Breast epithelium (tissue), 4 donors: ENCODE measurements at regions not wholly inside any gene's neighbourhood (a gene's known extent, or its start where the extent isn't known, plus 50 kb on each side); places are given as distances from the start of the nearest gene placed in this dataset.
"Not testable (repeated sequence)": the region's sequence is repeated elsewhere in the genome, so short reads cannot be mapped to it uniquely, and the experiment has no call there.

Experiments used
- DNase-seq, 2 donors: peaks; one replicate each; pipeline ENCODE4 v3.0.0-alpha.2; 2019; ENCODE audit warnings: low spot score in 2 of 2
- H3K27ac ChIP-seq, 2 donors: fragments of 200-600 bp; sonication (generic) in 1 of 2; one replicate each; pipeline ENCODE4 v1.5.1; 2016 to 2019; ENCODE audit warnings: mild to moderate bottlenecking in 1 of 2
- H3K27me3 ChIP-seq, 2 donors: fragments of 200-600 bp; sonication (generic) in 1 of 2; one replicate each; pipeline versions ENCODE4 v1.5.1 to v1.6.0; 2017 to 2019; ENCODE audit warnings: control low read depth in 1 of 2, mild to moderate bottlenecking in 1 of 2
- H3K36me3 ChIP-seq: fragments of 200-600 bp; one replicate; pipeline ENCODE4 v1.5.1; 2019
- H3K4me1 ChIP-seq, 2 donors: fragments of 200-600 bp; sonication (generic); one replicate each; pipeline ENCODE4 v1.5.1; 2016 to 2019; ENCODE audit warnings: control low read depth in 1 of 2
- H3K4me3 ChIP-seq, 3 donors: fragments of 200-600 bp; sonication (generic); 1 replicate in 2 of 3; 2 replicates in 1 of 3; pipeline ENCODE4 v1.5.1; 2016 to 2019; ENCODE audit warnings: mild to moderate bottlenecking in 3 of 3, moderate library complexity in 2 of 3
- H3K9me3 ChIP-seq, 2 donors: fragments of 200-600 bp; sonication (generic) in 1 of 2; one replicate each; pipeline ENCODE4 v1.5.1; 2016 to 2019; ENCODE audit warnings: control low read depth in 1 of 2
- POLR2A ChIP-seq: fragments of 450-650 bp; IDR thresholded peaks from one replicate; pipeline ENCODE4 v1.6.1; 2016; ENCODE audit warnings: antibody characterized with exemption, mild to moderate bottlenecking, moderate library complexity
- POLR2AphosphoS5 ChIP-seq, 3 donors: sonication (generic); formaldehyde crosslinking; IDR thresholded peaks; one replicate each; pipeline ENCODE4 v1.6.1; 2017; ENCODE audit warnings: antibody characterized with exemption in 3 of 3
- intact Hi-C: fragments of 100-400 bp; cut with DNase I; formaldehyde crosslinking; loops from one replicate; pipeline ENCODE4 v1.15.1; 2023; ENCODE audit warnings: low total_unique reads
- TF ChIP-seq, protein P1 (sequence below), 3 donors: fragments of 450-650 bp; IDR thresholded peaks; one replicate each; pipeline ENCODE4 v1.5.1; 2016 to 2017; ENCODE audit warnings: antibody characterized with exemption in 3 of 3, mild to moderate bottlenecking in 3 of 3, moderate library complexity in 3 of 3

DNA sequence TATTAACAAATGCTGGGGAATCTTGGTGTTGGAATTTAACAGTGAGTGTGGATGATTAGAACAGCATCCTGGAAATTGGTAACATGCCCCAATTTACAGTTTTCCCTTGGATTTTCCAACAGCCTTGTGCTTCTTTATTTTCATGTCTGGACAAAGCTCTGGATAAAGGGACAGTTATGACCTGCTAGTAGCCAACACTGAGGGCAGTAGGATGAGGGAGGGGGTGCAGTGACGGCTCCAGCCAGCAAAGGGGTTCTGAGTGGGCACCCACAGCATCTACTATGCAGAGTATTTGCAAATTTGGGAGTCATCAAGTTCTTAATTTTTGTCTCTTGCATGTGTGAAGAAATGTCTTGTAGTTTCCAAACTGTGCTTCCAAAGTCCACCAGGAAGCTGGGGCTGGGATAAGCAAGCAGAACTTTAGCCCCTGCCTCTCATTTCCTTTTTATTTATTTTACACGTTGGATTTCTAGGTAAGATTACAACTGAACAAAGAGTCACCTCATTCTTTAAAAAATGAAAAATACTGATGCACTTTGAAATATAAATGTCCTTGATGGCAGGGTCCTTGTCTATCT is 63.0 kb upstream of the SELENOP start:
- TF ChIP-seq, protein P1, sequence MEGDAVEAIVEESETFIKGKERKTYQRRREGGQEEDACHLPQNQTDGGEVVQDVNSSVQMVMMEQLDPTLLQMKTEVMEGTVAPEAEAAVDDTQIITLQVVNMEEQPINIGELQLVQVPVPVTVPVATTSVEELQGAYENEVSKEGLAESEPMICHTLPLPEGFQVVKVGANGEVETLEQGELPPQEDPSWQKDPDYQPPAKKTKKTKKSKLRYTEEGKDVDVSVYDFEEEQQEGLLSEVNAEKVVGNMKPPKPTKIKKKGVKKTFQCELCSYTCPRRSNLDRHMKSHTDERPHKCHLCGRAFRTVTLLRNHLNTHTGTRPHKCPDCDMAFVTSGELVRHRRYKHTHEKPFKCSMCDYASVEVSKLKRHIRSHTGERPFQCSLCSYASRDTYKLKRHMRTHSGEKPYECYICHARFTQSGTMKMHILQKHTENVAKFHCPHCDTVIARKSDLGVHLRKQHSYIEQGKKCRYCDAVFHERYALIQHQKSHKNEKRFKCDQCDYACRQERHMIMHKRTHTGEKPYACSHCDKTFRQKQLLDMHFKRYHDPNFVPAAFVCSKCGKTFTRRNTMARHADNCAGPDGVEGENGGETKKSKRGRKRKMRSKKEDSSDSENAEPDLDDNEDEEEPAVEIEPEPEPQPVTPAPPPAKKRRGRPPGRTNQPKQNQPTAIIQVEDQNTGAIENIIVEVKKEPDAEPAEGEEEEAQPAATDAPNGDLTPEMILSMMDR (IDR thresholded peaks at IDR 0.05), result no peak
- TF ChIP-seq POLR2A, result no peak
- TF ChIP-seq POLR2AphosphoS5 (IDR thresholded peaks at IDR 0.05), result no peak
- Histone ChIP-seq H3K27me3 (no peaks in the 10 kb centered on the region), H3K9me3 (no peaks in the 10 kb centered on the region), H3K27ac (no peak overlapping the region), H3K4me1 (no peaks in the 10 kb centered on the region), H3K36me3 (no peaks in the 10 kb centered on the region), H3K4me3 (no peak overlapping the region)
- intact Hi-C loops, result no loop called here
- no peak for DNase-seq

DNA sequence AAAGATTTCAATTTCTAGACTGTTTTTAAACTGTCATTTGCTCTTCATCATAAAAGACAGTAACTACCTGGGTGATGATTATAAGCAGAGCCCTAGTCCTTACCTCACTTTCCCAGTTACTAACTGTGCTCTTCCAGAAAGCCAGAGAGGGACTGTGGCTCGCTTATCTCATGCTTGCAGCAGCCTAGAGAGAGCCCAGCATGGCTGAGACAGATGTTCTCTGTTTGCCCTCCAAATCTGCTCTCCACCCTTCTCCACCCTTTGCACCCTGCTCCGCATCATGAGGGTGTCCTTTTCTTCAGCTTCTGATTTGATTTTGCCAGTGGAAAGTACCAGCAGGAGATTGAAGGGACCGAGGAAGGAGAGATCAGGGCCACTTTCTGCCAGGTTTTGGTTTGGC is 61.2 kb upstream of the SELENOP start:
- TF ChIP-seq POLR2AphosphoS5 (IDR thresholded peaks at IDR 0.05), result no peak
- TF ChIP-seq, protein P1 (IDR thresholded peaks at IDR 0.05), result no peak
- TF ChIP-seq POLR2A, result no peak
- Histone ChIP-seq H3K9me3 (no peaks in the 10 kb centered on the region), H3K4me1 (no peaks in the 10 kb centered on the region), H3K27me3 (no peaks in the 10 kb centered on the region), H3K27ac (no peak overlapping the region), H3K4me3 (no peak overlapping the region), H3K36me3 (no peaks in the 10 kb centered on the region)
- no peak for DNase-seq
- intact Hi-C loops, result no loop called here

DNA sequence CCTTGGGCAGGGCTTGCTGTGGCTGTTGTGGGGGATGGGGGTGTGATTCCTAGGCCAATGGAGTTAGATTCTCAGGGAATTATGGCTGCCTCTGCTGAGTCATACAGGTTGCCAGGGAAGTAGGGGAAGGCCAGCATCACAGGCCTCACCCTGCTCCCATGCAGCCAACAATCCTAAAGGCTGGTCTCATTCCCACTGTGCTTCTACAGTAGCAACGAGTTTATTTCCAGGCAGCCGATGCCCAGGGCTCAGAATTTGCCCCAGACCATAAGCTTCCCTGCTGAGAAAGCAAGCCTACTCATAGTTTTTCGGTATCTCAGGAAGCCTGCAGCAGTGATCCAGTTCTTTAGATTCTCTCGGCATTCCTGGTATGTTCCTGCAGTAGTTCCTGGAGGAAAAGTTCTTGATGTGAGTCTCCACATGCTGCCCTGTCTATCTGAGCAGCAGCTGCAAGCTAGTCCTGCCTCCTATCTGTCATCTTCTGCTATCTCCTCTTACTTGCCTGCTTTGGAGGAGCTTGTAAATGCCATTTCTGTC is 59.3 kb upstream of the SELENOP start:
- intact Hi-C loops, result no loop called here
- Histone ChIP-seq H3K36me3 (no peaks in the 10 kb centered on the region), H3K4me3 (no peak overlapping the region), H3K9me3 (no peaks in the 10 kb centered on the region), H3K27ac (no peak overlapping the region), H3K27me3 (no peaks in the 10 kb centered on the region), H3K4me1 (no peaks in the 10 kb centered on the region)
- TF ChIP-seq POLR2AphosphoS5 (IDR thresholded peaks at IDR 0.05), result no peak
- TF ChIP-seq POLR2A, result no peak
- TF ChIP-seq, protein P1 (IDR thresholded peaks at IDR 0.05), result no peak
- DNase-seq, result no peak

DNA sequence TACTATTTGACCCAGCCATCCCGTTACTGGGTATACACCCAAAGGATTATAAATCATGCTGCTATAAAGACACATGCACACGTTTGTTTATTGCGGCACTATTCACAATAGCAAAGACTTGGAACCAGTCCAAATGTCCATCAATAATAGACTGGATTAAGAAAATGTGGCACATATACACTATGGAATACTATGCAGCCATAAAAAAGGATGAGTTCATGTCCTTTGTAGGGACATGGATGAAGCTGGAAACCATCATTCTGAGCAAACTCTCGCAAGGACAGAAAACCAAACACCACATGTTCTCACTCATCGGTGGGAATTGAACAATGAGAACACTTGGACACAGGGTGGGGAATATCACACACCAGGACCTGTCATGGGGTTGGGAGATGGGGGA is 56.7 kb upstream of the SELENOP start:
- intact Hi-C loops, DNase-seq, H3K27me3 ChIP-seq, H3K9me3 ChIP-seq, H3K36me3 ChIP-seq, H3K27ac ChIP-seq, H3K4me1 ChIP-seq, H3K4me3 ChIP-seq: not testable (repeated sequence)

DNA sequence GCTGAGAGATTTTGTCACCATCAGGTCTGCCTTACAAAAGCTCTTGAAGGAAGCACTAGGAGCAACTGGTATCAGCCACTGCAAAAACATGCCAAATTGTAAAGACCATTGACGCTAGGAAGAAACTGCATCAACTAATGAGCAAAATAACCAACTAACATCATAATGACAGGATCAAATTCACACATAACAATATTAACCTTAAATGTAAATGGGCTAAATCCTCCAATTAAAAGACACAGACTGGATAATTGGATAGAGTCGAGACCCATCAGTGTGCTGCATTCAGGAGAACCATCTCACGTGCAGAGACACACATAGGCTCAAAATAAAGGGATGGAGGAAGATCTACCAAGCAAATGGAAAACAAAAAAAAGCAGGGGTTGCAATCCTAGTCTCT is 53.1 kb upstream of the SELENOP start:
- H3K36me3 ChIP-seq, H3K9me3 ChIP-seq, DNase-seq, H3K4me1 ChIP-seq, H3K27me3 ChIP-seq, H3K4me3 ChIP-seq, intact Hi-C loops, H3K27ac ChIP-seq: not testable (repeated sequence)
